OCI-M1 (cell line): ENCODE measurements at regions not wholly inside any gene's neighbourhood (a gene's known extent, or its start where the extent isn't known, plus 50 kb on each side); places are given as distances from the start of the nearest gene placed in this dataset.

ENCODE experiments used
- DNase-seq: peaks from one replicate; lab custom pipeline; 2025; lab: John Stamatoyannopoulos, UW

- no peak for DNase-seq
Measured at GRCh38 chr2:152875701-152876695, 157.6 kb downstream of the ARL6IP6 start.

DNA sequence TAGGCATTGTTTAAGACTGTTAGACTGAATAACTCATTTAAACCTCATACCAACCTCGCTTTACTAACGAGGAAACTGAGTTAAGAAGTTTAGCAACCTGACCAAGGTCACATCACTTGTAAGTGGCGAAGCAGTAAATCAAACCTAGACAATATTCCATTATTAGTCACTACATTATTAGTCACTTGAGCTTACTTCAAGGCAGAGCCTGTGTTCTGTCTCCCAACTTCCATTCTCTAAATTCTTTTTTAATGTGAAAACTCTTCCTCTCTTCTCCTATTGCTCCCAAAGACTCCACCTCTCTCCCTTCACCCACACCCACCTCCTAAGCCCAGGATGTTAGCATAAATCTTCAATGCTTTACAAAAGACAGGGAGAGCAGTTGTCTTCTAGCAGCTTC is 156.5 kb downstream of the ARL6IP6 start:
- no peak for DNase-seq

GRCh38 chr2:152870239-152870638 is 151.8 kb downstream of the ARL6IP6 start:
- DNase-seq: no peak

GRCh38 chr2:152867397-152867796 is 149.0 kb downstream of the ARL6IP6 start:
- DNase-seq: no peak

DNA sequence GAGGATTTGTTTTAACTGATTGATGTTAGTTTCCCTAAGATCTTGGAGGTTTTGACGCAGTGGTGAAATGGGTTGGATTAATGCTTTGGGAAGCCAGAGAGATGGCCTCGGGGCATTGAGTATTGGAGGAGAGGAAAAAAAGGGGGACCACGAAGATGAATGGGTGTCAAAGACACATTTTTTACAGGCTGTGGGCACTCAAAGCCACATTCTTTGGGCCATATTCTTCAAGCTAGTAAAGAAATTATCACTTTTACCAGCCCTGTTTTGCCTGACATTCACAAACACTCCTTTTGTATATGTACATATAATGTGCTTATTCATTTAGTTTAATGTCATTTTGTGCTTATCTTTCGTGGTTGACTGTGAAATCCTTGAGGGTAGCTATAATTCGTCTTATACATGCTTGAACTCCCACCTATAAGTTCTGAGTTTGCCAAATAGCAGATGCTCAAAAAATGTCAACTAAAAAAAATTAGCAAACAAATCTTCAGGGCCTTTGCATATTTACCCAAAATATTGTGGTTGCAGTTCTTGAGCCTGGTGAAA is 146.3 kb downstream of the ARL6IP6 start:
- no peak for DNase-seq

DNA sequence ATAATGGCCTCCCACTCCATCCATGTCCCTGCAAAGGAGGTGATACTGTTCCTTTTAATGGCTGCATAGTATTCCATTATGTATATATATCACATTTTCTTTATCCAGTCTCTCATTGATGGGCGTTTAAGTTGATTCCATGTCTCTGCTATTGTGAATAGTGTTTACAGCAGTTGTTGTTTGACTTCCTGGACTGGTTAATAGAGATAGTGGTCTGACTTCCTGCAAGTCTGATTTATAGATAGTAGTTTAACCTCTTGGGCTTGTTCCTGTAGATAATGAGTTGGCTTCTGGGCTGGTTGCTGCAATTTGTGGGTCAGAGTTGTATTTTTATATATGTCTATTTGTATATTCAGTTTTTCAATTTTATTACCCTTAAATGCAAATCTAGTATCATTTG is 145.4 kb downstream of the ARL6IP6 start:
- no peak for DNase-seq

GRCh38 chr2:152861349-152861942 is 143.0 kb downstream of the ARL6IP6 start:
- DNase-seq: peak; percentile 62

DNA sequence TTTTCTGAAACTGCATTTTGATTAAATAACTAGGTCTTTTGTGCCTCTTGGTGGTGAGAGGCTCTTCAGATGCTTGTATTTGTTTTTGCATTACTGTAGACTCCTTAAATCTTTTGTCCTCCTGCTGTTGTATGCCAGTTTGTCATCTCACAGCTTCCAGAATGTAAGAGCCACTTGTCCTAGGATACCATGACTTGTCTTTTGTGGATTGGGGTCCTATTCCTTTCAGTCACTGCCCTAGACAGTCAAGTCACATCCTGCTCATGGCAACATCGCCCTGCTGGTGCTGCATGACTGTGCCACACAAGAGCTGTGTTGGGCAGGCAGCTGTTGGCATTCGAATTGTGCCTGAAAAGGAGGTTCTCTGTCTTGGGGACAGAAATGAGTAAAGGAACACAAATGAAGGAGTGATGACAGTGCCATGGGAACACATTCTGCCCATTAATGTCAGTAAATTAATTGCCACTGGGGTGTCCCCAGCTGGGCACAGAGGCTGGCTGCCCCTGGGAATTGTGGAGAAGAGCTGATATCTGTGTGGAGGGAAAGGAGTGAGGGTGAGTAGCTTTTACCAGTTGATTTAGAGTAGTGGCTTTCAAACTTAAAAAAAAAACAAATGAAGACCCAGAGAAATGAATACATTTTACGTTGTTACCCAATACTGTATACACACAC is 140.3 kb downstream of the ARL6IP6 start:
- DNase-seq: no peak

- DNase-seq: no peak
Measured at GRCh38 chr2:152846697-152847470, 128.5 kb downstream of the ARL6IP6 start.

DNA sequence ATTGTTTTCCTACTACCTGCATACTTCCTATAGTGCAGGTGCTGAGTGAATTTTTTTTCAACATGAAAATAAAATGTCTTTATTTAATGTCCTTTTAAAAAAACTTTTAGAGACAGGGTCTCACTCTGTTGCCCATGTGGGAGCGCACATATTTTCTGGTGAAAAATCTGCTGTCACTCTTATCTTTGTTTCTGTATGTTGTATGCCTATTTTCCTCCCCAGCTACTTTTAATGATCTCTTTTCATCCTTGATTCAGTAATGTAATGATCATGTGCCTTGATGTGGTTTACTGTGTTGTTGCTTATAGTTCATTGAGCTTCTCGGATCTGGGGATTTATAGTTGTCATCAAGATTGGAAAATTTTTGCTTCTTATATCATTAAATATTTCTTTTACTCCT is 117.3 kb downstream of the ARL6IP6 start:
- DNase-seq: no peak

GRCh38 chr2:152827944-152828343 is 109.5 kb downstream of the ARL6IP6 start:
- DNase-seq: no peak

- DNase-seq: no peak
Measured at GRCh38 chr2:152826581-152827279, 108.3 kb downstream of the ARL6IP6 start.

DNA sequence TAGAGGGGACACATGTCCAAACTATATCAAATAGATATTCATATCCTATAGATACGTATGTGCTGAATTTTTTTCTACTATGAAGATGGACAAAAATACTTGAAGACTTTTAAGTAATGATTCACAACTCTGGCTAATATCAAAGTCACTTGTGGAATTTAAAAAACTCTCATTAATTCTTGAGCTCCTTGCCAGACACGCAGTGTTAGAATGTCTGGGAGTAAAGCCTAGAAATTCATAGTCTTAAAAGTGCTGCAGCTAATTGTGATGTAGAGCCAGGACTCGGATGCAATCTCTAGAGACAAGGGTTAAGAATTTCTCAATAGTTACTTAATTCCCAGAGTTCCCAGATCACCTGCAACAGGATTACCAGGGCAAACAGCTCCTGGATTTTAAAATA is 107.4 kb downstream of the ARL6IP6 start:
- DNase-seq: no peak

DNA sequence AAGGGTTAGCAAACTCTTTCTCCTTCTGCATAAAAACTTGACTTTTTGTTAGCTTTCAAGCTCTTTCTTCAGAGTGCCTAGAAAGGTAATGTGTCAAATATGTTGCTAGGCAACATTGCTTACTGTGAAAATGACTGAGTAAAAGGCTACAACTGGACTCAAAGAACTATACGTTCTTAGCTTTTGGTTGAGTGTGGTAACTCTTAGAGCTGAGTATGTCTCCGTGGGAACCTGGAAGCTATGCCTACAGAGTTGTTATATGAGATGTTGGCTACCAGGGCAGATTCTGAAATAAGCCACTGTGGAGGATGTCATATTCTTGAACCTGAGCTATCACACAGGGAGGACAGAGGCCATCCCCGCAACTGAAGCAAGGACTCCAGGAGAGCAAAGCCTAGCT is 105.5 kb downstream of the ARL6IP6 start:
- DNase-seq: no peak

DNA sequence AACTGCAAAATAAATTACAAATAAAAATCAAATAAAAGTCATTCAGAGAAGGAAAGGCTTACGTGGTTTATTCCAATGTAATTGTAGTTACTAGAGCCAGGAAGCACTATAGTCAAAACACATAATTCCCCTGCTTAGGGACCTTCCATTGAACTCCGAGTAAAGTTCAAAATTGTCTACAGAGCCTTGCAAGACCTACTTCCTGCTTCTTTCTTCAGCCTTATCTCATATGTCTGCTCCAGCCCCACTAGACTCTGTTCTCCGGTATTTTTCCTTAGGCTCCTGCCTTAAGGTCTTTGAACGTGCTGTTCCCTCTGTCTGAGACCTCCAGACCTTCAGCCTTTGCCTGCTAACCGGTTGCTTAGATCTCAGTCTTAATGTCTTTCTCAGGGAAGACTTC is 104.3 kb downstream of the ARL6IP6 start:
- DNase-seq: peak; percentile 13

- DNase-seq: no peak
Measured at GRCh38 chr2:152820048-152820447, 101.6 kb downstream of the ARL6IP6 start.

DNA sequence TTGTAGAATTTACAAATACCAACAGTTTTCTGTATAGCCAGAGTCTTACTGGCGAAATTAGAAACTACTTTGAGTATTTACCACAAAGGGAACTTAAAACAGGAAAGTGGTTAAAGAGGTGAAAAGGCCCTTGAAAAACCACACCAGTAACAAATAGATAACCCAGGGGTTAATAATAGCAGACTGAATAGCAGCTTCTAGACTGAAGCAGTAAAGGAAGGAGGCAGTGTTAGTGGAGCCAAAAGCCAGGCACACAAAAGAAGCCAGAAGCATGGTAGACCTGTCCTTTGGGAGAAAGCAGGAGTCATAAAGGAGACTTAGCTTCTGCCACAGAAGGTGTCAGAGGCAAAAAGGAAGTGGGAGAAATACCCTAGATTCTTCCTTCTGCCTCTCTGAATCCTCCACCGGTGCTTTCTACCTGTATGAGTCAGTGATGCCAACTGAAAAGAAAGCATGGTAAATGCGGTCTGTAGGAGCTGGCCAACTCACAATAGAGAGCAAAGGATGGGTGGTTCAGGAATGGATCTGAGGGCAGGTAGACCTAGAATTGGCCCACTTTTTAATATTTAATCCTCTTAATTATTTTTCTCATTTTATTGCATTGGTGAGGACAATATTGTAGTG is 97.3 kb downstream of the ARL6IP6 start:
- no peak for DNase-seq

DNA sequence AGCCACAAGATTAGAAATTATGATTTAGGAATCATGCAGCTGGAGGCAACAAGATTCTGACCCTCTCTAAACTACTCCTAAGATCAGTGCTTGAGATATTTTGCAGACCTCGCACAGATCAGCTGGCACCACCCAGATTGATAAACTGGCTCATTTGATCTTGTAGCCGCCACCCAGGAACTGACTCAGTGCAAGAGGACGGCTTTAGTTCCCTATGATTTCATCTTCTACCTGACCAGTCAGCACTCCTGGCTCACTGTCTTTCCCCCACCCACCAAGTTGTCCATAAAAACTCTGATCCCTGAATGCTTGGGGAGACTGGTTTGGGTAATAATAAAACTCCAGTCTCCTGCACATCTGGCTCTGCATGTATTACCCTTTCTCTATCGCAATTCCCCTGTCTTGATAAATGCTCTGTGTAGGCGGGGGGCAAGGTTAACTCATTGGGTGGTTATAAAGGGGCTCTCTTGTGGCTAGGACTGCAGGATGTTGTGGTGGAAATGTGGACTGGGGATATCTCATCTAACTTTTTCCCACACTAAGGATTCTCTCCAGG is 96.1 kb downstream of the ARL6IP6 start:
- no peak for DNase-seq

DNA sequence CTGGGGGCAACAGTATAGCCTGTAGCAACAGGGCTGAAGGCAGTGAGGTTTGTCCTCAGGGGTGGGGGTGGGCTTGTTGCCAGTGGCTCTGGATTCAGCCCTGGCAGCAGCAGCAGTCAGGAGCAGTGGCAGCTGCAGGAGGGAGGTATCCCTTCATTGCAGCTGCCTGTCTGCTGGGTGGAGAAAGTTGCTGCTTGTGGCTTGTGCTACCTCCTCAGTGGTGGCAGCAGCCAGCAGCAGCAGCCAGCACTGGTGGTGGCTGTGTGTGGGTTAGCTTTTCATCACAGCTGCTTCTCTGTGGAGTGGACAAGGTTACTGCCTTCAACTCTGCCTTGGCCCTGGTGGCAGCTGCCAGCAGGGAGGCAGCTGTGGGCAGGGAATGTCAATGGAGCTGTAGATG is 94.9 kb downstream of the ARL6IP6 start:
- DNase-seq: no peak
